GM18951 (cell line): ENCODE measurements at regions not wholly inside any gene's neighbourhood (a gene's known extent, or its start where the extent isn't known, plus 50 kb on each side); places are given as distances from the start of the nearest gene placed in this dataset.

Source experiments
- POLR2A ChIP-seq: IDR thresholded peaks from 4 replicates; pipeline ENCODE4 v1.6.1; 2011; ENCODE audit warnings: mild to moderate bottlenecking; ENCODE audit not compliant: insufficient read length, insufficient read depth; ENCODE audit errors: extremely low read depth
- in situ Hi-C: fragments of 300-500 bp; cut with MboI; formaldehyde crosslinking; loops from one replicate; pipeline ENCODE4 v1.12.0; 2022; ENCODE audit warnings: low sequenced_read_pairs, mixed read lengths, inconsistent platforms; ENCODE audit not compliant: unreplicated experiment

DNA sequence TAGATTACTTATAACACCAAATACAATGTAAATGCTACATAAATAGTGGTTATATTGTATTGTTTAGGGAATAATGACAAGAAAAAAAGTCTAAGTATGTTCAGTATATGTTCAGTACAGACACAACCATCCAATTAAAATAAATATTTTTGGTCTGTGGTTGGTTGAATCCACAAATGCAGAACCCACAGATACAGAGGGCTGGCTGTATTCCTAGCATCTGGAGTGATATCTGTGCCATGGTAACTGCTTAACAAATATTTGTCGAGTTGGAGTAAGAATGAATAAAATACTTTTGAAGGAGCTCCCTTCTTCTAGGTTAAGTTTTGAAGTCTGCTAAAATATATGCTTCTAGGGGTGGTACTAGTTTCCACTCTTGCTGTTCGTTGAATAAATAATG is 241.0 kb downstream of the KLF5 start:
- TF ChIP-seq POLR2A = no peak
- in situ Hi-C loops = no loop called here

DNA sequence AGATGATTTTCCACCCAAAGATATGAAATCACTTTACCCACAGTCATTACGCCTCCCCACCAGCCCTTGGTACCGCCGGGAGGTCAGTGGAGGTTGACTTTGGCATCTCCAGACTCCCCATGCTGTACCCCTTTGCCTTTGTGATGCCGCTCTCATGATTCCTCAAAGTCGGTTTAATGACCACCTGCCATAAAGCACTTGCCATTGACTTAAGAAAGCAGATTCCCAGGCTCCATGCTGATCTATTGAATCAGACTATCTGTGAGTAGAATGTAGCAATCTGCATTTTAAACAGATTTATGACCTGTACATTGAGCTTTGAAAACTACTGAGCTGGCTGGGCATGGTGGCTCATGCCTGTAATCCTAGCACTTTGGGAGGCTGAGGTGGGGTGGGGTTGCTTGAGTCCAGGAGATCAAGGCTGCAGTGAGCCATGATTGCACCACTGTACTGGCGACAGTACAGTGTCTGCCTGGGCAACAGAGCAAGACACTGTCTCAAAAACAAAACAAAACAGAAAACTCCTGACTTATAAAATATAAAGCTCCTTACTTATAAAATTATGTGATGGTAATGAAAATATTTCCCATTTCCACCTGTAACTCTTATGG is 235.2 kb downstream of the KLF5 start:
- TF ChIP-seq POLR2A = no peak
- in situ Hi-C loops = no loop called here

DNA sequence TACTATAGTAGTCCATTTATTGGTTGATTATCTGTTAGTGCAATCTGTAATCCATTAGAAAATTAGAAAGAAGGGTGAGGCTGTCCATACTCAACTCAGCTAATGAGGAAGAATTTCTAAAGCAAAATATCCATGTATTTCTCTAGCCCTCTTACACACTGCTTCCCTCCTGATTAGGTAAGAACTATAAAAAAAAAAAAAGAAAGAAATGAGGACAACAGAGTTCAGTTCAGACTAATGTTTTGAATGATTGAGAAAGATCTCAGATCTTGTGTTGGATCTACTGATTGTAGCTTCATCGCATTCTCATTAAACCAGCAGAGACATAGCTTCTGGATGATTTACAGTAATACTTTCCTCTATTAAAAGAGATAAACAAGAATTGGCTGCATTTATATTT is 233.3 kb downstream of the KLF5 start:
- in situ Hi-C loops = no loop called here
- TF ChIP-seq POLR2A = no peak

DNA sequence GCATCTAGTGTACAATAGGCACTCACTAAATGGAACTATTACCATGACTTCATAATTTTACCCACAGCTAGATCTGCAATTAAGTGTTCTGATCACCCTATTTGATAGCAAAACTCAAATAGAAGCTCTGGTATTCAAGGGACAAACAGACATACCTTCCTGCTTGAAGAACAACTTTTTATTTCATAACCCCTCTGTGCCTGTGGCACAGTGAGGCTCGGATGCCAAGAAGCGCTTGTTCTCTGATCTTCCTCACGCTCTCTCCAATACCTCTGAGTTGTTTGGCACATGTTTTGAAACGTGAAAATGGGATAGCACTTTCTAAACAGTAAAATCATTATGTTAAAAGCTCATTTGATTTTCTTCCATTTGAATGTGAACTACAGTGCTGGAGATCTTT is 232.0 kb downstream of the KLF5 start:
- in situ Hi-C loops = no loop called here
- no peak for TF ChIP-seq POLR2A

DNA sequence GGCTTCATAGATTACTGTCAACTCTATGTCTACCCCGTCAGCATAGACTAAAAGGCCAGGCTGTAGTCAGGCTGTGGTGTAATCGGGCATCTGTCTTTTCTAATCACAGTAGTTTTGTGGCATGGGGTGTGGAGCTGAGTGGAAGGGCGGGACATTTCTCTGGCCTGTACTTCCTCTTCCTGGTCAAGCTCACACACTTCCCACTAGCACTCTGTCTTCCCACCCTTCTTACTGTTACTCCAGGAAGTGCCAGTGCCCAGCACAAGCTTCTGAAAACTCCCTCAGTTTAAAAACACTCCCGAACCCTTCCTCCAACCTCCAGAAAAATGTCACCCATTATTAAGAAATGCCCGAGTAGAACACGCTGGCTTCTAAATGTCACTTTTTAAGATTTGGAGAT is 229.8 kb downstream of the KLF5 start:
- in situ Hi-C loops = no loop called here

DNA sequence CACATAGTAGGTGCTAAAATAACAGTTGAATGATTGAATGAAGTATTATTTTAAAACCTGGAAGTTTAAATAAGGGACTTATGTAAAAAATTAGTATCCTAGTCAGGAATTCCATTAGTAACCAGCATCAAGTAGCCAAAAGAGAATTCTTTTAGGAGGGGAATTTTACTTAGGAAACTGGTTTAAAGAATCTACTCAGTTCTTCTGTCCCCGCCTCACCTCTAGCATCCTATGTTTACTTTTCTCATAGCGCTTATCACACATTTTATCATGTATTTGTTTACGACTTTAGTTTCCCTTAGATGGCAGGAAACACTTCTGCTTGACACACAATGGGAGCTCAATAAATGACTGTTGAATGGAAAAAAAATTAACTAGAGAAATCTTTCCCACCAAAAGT is 229.0 kb downstream of the KLF5 start:
- no peak for TF ChIP-seq POLR2A
- in situ Hi-C loops = no loop called here

More for the DNA sequence above, 229.8 kb downstream of the KLF5 start:
- TF ChIP-seq POLR2A = no peak

DNA sequence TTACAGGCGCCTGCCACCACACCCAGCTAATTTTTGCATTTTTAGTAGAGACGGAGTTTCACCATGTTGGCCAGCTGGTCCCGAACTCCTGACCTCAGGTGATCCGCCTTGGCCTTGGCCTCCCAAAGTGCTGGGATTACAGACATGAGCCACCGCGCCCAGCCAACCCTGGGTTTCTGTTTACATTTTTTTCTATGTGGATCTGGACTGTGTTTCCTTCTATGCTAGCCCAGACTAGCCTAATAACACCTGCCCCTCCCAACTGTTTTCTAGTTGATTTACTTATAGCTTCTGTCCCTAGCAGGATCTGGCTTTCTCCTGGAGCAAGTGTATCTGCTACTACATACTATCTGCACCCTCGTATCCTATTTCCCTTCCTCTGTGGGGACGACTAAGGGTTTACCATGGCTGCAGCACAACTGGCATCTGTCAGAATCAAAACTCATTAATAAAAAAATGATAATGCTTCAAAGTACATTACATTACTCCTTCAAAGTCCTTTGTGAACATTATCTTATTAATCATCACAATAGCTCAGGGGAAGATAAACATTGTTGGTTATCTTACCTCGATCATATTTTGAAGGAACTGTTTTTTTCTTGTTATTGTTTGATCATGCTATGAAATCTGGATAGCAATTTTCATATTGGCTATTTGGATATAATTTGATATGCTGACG is 228.3 kb downstream of the KLF5 start:
- no peak for TF ChIP-seq POLR2A
- in situ Hi-C loops = no loop called here

DNA sequence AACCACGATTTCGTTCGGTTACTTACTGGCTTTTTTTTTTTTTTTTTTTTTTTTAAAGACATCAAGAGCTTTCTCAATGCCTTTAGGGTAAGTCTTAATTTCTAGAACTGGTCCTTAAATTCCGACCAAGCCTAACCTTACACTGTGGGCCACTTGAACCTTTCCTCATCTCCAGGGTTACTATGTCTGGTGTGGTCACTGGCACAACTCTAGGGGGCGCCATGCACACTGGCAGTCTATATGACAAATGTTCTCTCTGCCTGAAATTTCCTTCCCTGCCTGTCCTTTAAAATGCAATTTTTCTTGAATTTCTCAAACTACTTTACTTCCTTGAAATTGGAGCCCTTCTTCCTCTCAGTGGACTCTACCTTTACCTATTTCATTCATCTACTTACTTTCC is 227.4 kb downstream of the KLF5 start:
- no peak for TF ChIP-seq POLR2A
- in situ Hi-C loops = no loop called here

DNA sequence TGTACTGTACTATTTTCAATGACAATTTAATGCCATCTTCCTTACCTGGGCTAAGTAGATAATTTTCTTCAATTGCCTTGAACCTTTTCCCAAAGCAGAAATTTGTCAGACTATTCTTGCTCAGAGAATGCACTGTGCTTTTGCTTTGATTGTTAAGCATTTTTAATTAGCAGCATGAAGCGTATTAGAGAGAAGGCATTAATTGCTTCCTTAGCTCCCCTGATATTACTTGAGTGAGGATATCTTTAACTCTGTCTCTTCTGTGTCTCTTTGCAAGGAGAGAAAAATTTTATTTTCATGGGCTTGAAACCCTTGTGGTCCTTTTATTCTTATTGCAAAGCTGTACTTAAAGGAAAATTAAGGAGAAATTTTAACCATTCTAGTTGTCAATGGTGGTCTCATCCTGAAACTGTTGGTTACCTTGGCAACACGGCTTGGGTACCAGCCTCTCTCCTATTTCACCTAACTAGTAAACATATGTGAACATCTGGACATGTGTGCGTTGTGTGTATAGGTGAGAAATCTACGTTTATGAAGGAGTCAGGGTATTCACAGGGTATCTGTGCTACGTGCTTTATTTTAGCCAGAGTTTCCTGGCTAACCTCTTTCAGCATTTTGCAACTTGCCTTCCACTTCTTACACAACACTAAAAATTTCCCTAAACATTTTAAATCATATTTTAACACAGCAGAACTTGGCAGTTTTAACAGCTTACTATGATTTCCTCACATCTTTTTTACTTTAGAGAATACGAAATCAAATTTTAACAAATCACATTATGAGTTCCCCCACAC is 225.5 kb downstream of the KLF5 start:
- in situ Hi-C loops = no loop called here
- TF ChIP-seq POLR2A = no peak

DNA sequence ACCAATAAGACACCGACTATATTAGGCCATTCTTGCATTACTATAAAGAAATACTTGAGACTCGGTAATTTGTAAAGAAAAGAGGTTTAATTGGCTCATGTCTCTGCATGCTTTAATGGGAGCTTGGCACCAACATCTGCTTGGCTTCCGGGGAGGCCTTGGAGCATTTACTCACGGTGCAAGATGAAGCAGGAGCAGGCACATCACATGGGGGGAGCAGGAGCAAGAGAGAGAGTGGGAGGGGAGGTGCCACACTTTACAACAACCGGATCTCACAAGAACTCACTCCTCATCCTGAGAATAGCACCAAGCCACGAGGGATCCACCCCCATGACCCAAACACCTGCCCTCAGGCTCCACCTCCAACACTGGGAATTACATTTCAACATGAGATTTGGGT is 224.8 kb downstream of the KLF5 start:
- in situ Hi-C loops = no loop called here
- no peak for TF ChIP-seq POLR2A

DNA sequence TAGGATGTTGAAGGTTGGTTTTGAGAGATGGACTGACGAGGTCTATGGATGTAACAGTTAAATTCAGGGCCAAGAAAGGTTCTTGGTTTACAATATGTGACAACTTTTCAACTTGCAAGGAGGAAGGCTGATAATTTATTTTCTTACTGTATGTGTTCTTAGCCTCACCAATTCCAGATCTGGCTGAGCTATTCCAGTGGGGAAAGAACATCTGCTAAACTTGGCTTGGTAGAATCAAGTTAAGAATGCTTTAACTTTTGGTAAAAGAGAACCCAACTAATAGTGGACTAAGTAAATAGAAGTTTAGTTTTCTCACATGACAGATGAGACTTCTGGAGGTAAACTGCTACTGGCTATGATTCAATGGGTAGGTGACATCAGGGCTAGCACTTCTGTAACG is 222.9 kb downstream of the KLF5 start:
- in situ Hi-C loops = no loop called here
- TF ChIP-seq POLR2A = no peak

DNA sequence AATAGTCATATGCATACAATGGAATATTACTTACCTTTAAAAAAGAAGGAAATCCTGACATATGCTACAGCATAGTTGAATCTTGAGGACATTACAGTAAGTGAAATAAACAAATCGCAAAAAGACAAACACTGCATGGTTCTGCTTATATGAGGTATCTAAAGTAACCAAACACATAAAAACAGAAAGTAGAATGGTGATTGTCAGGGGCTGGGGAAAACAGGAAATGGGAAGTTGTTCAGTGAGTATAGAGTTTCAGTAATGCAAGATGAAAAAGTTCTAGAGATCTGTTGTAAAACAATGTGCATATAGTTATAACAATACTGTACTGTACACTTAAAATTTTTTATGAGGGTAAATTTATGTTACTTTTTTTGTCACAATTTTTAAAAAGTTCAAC is 219.4 kb downstream of the KLF5 start:
- no peak for TF ChIP-seq POLR2A
- in situ Hi-C loops = no loop called here

DNA sequence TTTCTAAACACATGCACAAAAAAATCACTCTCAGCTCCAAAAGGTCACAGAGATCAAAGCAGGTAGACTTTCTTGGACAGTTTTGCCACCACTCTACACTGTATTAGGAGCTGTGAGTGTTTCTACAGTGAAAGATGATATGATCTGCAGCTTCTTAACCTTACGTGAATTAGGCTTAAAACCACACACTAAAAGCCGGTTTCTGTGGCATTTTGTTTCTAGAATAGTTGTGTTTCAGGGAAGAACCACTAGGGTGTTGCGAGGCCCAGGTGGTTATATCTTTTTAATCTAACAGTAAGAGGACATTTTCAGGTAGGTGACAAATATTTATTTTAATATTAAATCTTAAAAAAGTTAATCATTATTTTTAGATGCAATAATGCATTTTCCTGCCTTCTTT is 216.4 kb downstream of the KLF5 start:
- in situ Hi-C loops = no loop called here
- no peak for TF ChIP-seq POLR2A

DNA sequence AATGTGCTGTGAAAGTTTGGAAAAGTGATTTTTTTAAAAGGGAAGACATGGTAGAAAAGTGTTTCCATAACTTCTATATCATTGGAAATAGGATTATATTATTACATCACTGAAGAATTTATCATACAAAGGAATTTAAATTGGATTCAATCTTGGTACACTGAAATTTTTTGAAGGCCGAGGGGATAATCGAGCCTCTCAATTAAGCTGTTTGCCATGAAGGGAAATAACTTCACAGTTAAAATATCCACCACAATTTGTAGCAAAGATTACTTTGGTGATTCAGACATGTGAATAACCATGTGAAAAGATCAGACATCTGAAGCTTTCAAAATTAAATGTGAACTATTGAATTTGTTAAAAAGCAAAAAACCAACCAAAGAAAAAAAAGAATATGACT is 215.3 kb downstream of the KLF5 start:
- in situ Hi-C loops = no loop called here
- TF ChIP-seq POLR2A = no peak
